GM12878 (cell line): ENCODE measurements at regions not wholly inside any gene's neighbourhood (a gene's known extent, or its start where the extent isn't known, plus 50 kb on each side); places are given as distances from the start of the nearest gene placed in this dataset.

Experiments used
- ATAC-seq: fragments of 200-7000 bp; cut with Tn5 transposase; 3 replicates; pipeline ENCODE4 v1.9.1; 2020; ENCODE audit warnings: mild to moderate bottlenecking, moderate library complexity
- BruUV-seq: library from RNA; stranded (reverse); fragments of 400-500 nt; replicated peaks from 2 replicates; lab custom pipeline; 2021; lab: Mats Ljungman, UMichigan
- CTCF ChIA-PET: fragments of 300-600 bp; sonication (Branson Sonifier 250); formaldehyde crosslinking; extraction: SDS; loops from one replicate; lab custom pipeline; 2021; ENCODE audit warnings: inconsistent platforms; lab: Yijun Ruan, JAX
- POLR2A ChIA-PET: fragments of 350-600 bp; formaldehyde crosslinking; extraction: SDS; loops from one replicate; lab custom pipeline; 2021; ENCODE audit warnings: inconsistent platforms; lab: Charles Lee
- RAD21 ChIA-PET: fragments of 300-600 bp; sonication (Branson Sonifier 250); formaldehyde crosslinking; loops from one replicate; lab custom pipeline; 2023; ENCODE audit warnings: antibody characterized with exemption; ENCODE audit not compliant: unreplicated experiment; lab: Charles Lee
- SMC1A ChIA-PET: fragments of 300-600 bp; sonication (Branson Sonifier 250); formaldehyde crosslinking; loops from one replicate; lab custom pipeline; 2023; ENCODE audit not compliant: unreplicated experiment, uncharacterized antibody; lab: Charles Lee
- DNase-seq: peaks from one replicate; pipeline ENCODE4 v3.0.0-alpha.2; 2011; ENCODE audit warnings: low read depth, low spot score
- FAIRE-seq: peaks from 3 replicates; lab custom pipeline; 2011; peaks lifted over from hg19 to GRCh38; lab: Jason Lieb, UNC
- H2AFZ ChIP-seq: 2 replicates; pipeline ENCODE4 v1.6.0; 2011; ENCODE audit warnings: low read depth, low read length, control low read depth; ENCODE audit not compliant: control insufficient read depth
- H3K27ac ChIP-seq: 2 replicates; pipeline ENCODE4 v1.5.1; 2011; ENCODE audit warnings: control low read depth; ENCODE audit not compliant: control insufficient read depth, insufficient read depth
- H3K27me3 ChIP-seq, 2 experiments: replicated peaks in 1 of 2; 2 replicates each; pipeline versions ENCODE4 v1.6.0 to v1.6.1; 2011; ENCODE audit warnings: low read length in 1 of 2; ENCODE audit not compliant: control insufficient read depth in 2 of 2, insufficient read depth in 2 of 2
- H3K36me3 ChIP-seq, 2 experiments: 2 replicates each; pipeline ENCODE4 v1.5.1; 2011; ENCODE audit warnings: low read length in 1 of 2; ENCODE audit not compliant: control insufficient read depth in 2 of 2, insufficient read depth in 2 of 2
- H3K4me1 ChIP-seq: 2 replicates; pipeline ENCODE4 v1.6.1; 2011; ENCODE audit warnings: mild to moderate bottlenecking, low read length, moderate library complexity, mixed read lengths; ENCODE audit not compliant: control insufficient read depth, insufficient read depth
- H3K4me2 ChIP-seq: 2 replicates; pipeline ENCODE4 v1.6.0; 2011; ENCODE audit warnings: control low read depth; ENCODE audit not compliant: control insufficient read depth, insufficient read depth
- H3K4me3 ChIP-seq: fragments of 200-600 bp; sonication (generic); 2 replicates; pipeline ENCODE4 v1.5.1; 2016
- H3K79me2 ChIP-seq: 2 replicates; pipeline ENCODE4 v1.6.0; 2011; ENCODE audit warnings: low read length; ENCODE audit not compliant: control insufficient read depth, insufficient read depth
- H3K9ac ChIP-seq: 2 replicates; pipeline ENCODE4 v1.8.0; 2011; ENCODE audit warnings: low read length, control low read depth, mixed read lengths; ENCODE audit not compliant: control insufficient read depth, insufficient read depth
- H3K9me3 ChIP-seq: replicated peaks from 3 replicates; pipeline ENCODE4 v1.5.1; 2011; ENCODE audit warnings: mild to moderate bottlenecking, low read length; ENCODE audit not compliant: control insufficient read depth, insufficient read depth
- H4K20me1 ChIP-seq: 2 replicates; pipeline ENCODE4 v1.6.0; 2011; ENCODE audit not compliant: control insufficient read depth, insufficient read depth
- ASH2L ChIP-seq: fragments of 300-600, 200-600 bp; sonication (generic); IDR thresholded peaks from 2 replicates; pipeline ENCODE4 v1.6.1; 2017; ENCODE audit warnings: low read depth, mild to moderate bottlenecking, borderline replicate concordance
- CEBPB ChIP-seq, 2 experiments: fragments of 150-350 bp in 1 of 2; IDR thresholded peaks; 2 replicates each; pipeline ENCODE4 v1.6.1; 2012 to 2014; ENCODE audit warnings: low read depth in 2 of 2, low read length in 2 of 2, borderline replicate concordance in 1 of 2, inconsistent platforms in 1 of 2
- EGR1 ChIP-seq, 2 experiments: IDR thresholded peaks; 1 replicate in 1 of 2; 2 replicates in 1 of 2; pipeline ENCODE4 v1.6.1; 2011 to 2012; ENCODE audit warnings: low read depth in 2 of 2, low read length in 2 of 2, borderline replicate concordance in 1 of 2, mild to moderate bottlenecking in 1 of 2, moderate library complexity in 1 of 2
- HDAC2 ChIP-seq: fragments of 200-600 bp; sonication (generic); IDR thresholded peaks from 2 replicates; pipeline ENCODE4 v1.6.1; 2017
- IKZF1 ChIP-seq: fragments of 450-650 bp; conservative IDR thresholded peaks from 2 replicates; pipeline ENCODE4 v1.6.1; 2017; ENCODE audit warnings: antibody characterized with exemption, mild to moderate bottlenecking
- NFXL1 ChIP-seq: fragments of 450-650 bp; IDR thresholded peaks from 2 replicates; pipeline ENCODE4 v1.6.1; 2017; ENCODE audit warnings: antibody characterized with exemption, mild to moderate bottlenecking, borderline replicate concordance
- NR2C1 ChIP-seq: fragments of 450-650 bp; IDR thresholded peaks from 2 replicates; pipeline ENCODE4 v1.6.1; 2017; ENCODE audit warnings: antibody characterized with exemption, mild to moderate bottlenecking, moderate library complexity
- RAD21 ChIP-seq: IDR thresholded peaks from 2 replicates; pipeline ENCODE4 v1.6.1; 2011; ENCODE audit warnings: mild to moderate bottlenecking, low read depth, low read length, moderate library complexity; ENCODE audit not compliant: insufficient read depth
- RB1 ChIP-seq: fragments of 450-650 bp; formaldehyde crosslinking; IDR thresholded peaks from 2 replicates; pipeline ENCODE4 v1.6.1; 2017; ENCODE audit warnings: mild to moderate bottlenecking, borderline replicate concordance
- SIX5 ChIP-seq: IDR thresholded peaks from 2 replicates; pipeline ENCODE4 v1.6.1; 2011; ENCODE audit warnings: mild to moderate bottlenecking, low read depth, low read length, moderate library complexity; ENCODE audit not compliant: severe bottlenecking
- SPI1 ChIP-seq: IDR thresholded peaks from 2 replicates; pipeline ENCODE4 v1.6.1; 2011; ENCODE audit warnings: low read depth, mild to moderate bottlenecking, low read length, moderate library complexity, borderline replicate concordance; ENCODE audit not compliant: insufficient read depth
- USF1 ChIP-seq: IDR thresholded peaks from 2 replicates; pipeline ENCODE4 v1.6.1; 2011; ENCODE audit warnings: borderline replicate concordance, low read depth, mild to moderate bottlenecking, moderate library complexity, mixed read lengths, low read length; ENCODE audit not compliant: insufficient read depth; ENCODE audit errors: extremely low read length
- ZNF217 ChIP-seq: fragments of 450-650 bp; IDR thresholded peaks from 2 replicates; pipeline ENCODE4 v1.6.1; 2017; ENCODE audit warnings: antibody characterized with exemption, mild to moderate bottlenecking
- in situ Hi-C: fragments of 300-500 bp; cut with MboI; formaldehyde crosslinking; loops from 9 replicates; pipeline ENCODE4 v1.14.3; 2018; ENCODE audit warnings: mixed read lengths
- intact Hi-C: fragments of 100-400 bp; cut with micrococcal nuclease; formaldehyde crosslinking; loops from one replicate; pipeline ENCODE4 v1.14.2; 2022; ENCODE audit not compliant: unreplicated experiment
- TF ChIP-seq, protein P1 (sequence below): fragments of 450-650 bp; IDR thresholded peaks from 2 replicates; pipeline ENCODE4 v1.6.1; 2016; ENCODE audit warnings: mild to moderate bottlenecking
- TF ChIP-seq, protein P2 (sequence below): IDR thresholded peaks from 2 replicates; pipeline ENCODE4 v1.6.1; 2012; ENCODE audit warnings: improper control_type of control experiment, low read depth, low read length; ENCODE audit not compliant: insufficient replicate concordance

DNA sequence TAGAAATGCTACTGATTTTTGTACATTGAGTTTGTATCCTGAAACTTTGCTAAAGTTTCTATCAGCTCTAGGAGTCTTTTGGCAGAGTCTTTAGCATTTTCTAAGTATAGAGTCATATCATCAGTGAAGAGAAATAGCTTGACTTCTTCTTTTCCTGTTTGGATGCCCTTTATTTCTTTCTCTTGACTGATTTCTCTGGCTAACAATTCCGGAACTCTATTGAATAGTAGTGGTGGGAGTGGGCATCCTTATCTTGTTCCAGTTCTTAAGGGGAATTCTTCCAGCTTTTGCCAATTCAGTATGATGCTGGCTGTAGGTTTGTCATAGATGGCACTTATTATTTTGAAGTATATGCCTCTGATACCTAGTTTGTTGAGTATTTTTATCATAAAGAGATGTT is 197.7 kb downstream of the AASDHPPT start (continued):
- no peak for TF ChIP-seq USF1
- TF ChIP-seq, all 136 proteins: peak for 0

GRCh38 chr11:106276126-106276525 is 198.7 kb downstream of the AASDHPPT start:
- Histone ChIP-seq H3K4me2 (no peak overlapping the region), H3K9me3 (no peaks in the 10 kb centered on the region), H3K4me1 (no peaks in the 10 kb centered on the region), H3K4me3 (no peak overlapping the region), H2AFZ (no peak overlapping the region), H3K27me3 (no peaks in the 10 kb centered on the region), H3K27ac (no peak overlapping the region), H3K79me2 (no peaks in the 10 kb centered on the region), H3K9ac (no peak overlapping the region), H4K20me1 (no peaks in the 10 kb centered on the region), H3K36me3 (no peaks in the 10 kb centered on the region)
- no peak for DNase-seq
- in situ Hi-C loops = no loop called here
- no TSS peak for BruUV-seq
- no peak for ATAC-seq
- POLR2A ChIA-PET = no interaction called here
- CTCF ChIA-PET = interaction anchor here (0.7 to 1.6 kb wide), 4 partner anchors 33 to 724 kb away, joined by 3 to 4 read pairs (median 4); no protein-coding TSS in a partner anchor
- no peak for FAIRE-seq
- SMC1A ChIA-PET = interaction anchor here (1.3 kb wide), 1 partner anchor 42 kb away, joined by 3 read pairs; no protein-coding TSS in a partner anchor
- intact Hi-C loops = no loop called here
- RAD21 ChIA-PET = interaction anchor here (0.9 to 2.1 kb wide), 2 partner anchors 81 to 120 kb away, joined by 3 to 7 read pairs; no protein-coding TSS in a partner anchor
- TF ChIP-seq SPI1 = no peak
- TF ChIP-seq IKZF1 = no peak
- TF ChIP-seq RB1 = no peak
- no peak for TF ChIP-seq CEBPB (IDR thresholded peaks at IDR 0.05; ENCODE audit: borderline replicate concordance in 1 of 2, low read depth in 2 of 2, low read length in 2 of 2)
- no peak for TF ChIP-seq SIX5
- no peak for TF ChIP-seq NR2C1
- TF ChIP-seq NFXL1 = no peak
- no peak for TF ChIP-seq ZNF217
- TF ChIP-seq RAD21 = no peak
- TF ChIP-seq, protein P1, sequence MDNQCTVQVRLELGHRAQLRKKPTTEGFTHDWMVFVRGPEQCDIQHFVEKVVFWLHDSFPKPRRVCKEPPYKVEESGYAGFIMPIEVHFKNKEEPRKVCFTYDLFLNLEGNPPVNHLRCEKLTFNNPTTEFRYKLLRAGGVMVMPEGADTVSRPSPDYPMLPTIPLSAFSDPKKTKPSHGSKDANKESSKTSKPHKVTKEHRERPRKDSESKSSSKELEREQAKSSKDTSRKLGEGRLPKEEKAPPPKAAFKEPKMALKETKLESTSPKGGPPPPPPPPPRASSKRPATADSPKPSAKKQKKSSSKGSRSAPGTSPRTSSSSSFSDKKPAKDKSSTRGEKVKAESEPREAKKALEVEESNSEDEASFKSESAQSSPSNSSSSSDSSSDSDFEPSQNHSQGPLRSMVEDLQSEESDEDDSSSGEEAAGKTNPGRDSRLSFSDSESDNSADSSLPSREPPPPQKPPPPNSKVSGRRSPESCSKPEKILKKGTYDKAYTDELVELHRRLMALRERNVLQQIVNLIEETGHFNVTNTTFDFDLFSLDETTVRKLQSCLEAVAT = no peak
- no peak for TF ChIP-seq ASH2L
- no peak for TF ChIP-seq HDAC2
- TF ChIP-seq EGR1 (IDR thresholded peaks at IDR 0.05; ENCODE audit: borderline replicate concordance in 1 of 2, low read depth in 2 of 2, low read length in 2 of 2) = no peak
- TF ChIP-seq, protein P2, sequence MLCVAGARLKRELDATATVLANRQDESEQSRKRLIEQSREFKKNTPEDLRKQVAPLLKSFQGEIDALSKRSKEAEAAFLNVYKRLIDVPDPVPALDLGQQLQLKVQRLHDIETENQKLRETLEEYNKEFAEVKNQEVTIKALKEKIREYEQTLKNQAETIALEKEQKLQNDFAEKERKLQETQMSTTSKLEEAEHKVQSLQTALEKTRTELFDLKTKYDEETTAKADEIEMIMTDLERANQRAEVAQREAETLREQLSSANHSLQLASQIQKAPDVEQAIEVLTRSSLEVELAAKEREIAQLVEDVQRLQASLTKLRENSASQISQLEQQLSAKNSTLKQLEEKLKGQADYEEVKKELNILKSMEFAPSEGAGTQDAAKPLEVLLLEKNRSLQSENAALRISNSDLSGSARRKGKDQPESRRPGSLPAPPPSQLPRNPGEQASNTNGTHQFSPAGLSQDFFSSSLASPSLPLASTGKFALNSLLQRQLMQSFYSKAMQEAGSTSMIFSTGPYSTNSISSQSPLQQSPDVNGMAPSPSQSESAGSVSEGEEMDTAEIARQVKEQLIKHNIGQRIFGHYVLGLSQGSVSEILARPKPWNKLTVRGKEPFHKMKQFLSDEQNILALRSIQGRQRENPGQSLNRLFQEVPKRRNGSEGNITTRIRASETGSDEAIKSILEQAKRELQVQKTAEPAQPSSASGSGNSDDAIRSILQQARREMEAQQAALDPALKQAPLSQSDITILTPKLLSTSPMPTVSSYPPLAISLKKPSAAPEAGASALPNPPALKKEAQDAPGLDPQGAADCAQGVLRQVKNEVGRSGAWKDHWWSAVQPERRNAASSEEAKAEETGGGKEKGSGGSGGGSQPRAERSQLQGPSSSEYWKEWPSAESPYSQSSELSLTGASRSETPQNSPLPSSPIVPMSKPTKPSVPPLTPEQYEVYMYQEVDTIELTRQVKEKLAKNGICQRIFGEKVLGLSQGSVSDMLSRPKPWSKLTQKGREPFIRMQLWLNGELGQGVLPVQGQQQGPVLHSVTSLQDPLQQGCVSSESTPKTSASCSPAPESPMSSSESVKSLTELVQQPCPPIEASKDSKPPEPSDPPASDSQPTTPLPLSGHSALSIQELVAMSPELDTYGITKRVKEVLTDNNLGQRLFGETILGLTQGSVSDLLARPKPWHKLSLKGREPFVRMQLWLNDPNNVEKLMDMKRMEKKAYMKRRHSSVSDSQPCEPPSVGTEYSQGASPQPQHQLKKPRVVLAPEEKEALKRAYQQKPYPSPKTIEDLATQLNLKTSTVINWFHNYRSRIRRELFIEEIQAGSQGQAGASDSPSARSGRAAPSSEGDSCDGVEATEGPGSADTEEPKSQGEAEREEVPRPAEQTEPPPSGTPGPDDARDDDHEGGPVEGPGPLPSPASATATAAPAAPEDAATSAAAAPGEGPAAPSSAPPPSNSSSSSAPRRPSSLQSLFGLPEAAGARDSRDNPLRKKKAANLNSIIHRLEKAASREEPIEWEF = no peak
